ENCODE measurements at regions not wholly inside any gene's neighbourhood (a gene's known extent, or its start where the extent isn't known, plus 50 kb on each side); places are given as distances from the start of the nearest gene placed in this dataset.

- no peak for DNase-seq
Measured at GRCh38 chr2:3138621-3139020, 239.0 kb downstream of the EIPR1 start.

DNA sequence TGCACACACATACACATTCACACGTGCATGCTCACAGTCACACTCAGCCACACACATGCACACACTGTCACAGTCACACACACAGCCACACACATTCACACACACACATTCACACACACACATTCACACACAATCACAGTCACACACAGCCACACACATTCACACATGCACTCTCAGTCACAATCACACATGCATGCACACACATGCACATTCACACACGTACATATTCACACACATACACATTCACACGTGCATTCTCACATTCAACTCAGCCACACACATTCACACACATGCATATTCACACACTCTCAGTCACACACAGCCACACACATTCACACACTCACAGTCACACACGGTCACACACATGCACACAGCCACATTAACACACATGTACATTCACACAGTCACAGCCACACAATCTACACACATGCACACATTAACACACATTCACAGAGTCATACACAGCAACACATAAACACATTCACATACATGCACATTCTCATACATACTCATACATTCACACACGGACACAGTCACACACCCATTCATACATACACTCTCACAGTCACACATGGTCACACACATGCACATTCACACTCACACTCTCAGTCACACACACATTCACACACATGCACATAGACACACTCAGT is 239.8 kb downstream of the EIPR1 start:
- DNase-seq: no peak

- no peak for DNase-seq
Measured at GRCh38 chr2:3135676-3136075, 241.9 kb downstream of the EIPR1 start.

DNA sequence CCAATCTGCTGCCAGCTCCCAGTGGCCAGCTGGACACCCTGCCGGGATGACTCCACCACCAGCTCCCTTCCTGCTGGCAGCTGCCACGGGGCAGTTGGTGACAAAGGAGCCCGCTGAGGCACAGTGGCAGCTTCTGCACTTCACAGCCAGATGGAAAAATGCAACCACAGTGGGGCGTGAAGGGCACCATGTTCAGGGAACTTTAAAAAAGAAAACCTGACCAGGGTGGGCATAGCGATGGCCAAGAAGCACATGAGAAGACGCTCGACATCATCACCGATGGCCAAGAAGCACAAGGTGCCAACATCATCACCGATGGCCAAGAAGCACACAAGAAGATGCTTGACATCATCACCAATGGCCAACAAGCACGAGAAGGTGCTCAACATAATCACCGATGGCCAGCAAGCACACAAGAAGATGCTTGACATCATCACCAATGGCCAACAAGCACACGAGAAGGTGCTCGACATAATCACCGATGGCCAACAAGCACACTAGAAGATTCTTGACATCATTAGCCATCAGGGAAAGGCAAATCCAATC is 243.5 kb downstream of the EIPR1 start:
- DNase-seq: no peak

GRCh38 chr2:3132966-3133365 is 244.7 kb downstream of the EIPR1 start:
- no peak for DNase-seq

DNA sequence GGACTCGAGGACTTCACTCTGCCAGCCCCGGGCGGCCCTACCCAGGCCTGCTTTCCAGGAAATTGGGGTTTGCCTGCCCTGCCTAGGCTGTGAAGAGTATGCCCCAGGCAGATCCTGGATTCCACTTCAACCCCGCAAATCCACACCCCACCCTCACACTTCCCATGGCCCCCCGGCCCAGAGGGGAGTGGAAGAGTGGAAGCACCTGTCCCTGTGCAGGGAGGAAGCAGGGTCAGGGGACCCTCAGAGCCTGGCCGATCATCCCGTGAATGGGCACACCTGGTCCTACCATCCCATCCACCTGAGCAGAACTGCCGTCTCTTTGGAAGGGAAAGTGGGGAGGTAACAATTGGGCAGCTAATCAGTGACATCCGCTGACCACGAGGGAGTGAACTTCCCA is 245.2 kb downstream of the EIPR1 start:
- no peak for DNase-seq

DNA sequence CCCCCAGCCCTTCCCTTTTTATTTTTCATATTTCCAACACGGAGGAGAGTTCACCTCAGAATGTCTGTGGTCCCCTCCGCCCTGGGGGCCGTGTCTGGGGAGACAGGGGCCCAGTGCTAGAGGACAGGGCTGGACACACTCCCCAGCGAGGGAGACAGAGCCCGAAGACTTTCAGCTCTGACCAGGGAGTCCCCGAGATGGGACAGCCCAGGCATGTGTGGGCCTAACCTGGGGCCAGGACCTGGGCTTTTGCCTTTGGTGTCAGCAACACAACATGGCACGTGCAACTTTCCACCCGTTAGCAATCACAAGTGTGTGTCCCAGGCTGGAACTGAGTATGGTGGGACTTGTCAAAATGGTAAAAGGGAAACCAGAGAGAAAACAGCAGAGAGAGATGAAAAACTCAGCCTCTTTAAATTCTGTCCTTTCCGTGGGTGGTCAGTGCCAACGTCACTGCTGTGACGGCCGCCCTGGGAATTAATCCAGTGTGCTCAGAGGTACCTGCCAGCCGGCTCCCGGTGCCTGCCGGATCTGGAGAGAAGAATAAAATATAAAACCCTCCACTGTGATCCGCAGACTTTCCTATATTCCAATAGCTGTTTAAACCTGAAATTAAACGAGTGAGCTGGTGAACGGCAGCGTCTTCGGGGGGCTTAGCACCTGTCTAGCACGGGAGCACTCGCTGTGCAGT is 245.8 kb downstream of the EIPR1 start:
- DNase-seq: no peak

- DNase-seq: no peak
Measured at GRCh38 chr2:3130889-3131635, 246.6 kb downstream of the EIPR1 start.

- DNase-seq: no peak
Measured at GRCh38 chr2:3130444-3130843, 247.2 kb downstream of the EIPR1 start.

DNA sequence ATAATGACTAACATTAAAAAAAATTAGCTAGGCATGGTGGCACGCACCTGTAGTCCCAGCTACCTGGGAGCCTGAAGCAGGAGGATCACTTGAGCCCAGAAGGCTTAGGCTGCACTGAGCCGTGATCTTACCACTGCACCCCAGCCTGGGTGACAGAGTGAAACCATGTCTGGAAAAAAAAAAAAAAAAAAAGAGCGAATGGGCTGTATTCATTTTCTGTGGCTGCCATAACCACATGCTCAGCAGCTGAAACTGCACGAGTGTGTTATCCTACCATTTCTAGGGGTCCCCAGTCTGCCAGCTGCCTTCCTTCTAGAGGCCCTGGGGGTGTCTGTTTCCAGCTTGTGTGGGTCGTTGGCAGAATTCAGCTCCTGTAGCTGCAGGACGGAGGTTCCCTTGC is 247.8 kb downstream of the EIPR1 start:
- no peak for DNase-seq

DNA sequence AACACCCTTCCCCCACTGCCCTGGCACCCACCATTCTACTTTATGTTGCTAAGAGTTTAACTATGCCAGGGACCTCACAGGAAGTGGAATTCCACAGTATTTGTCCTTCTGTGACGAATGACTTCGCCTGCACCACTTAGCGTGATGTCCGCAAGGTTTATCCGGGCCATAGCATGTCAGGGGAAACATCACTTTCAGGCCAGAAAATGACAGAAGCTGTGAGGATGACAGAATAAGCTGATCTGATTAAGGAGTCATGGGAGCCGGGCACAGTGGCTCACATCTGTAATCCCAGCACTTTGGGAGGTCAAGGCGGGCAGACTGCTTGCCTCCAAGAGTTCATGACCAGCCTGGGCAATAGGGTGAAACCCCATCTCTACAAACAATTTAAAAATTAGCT is 248.8 kb downstream of the EIPR1 start:
- DNase-seq: no peak

- no peak for DNase-seq
Measured at GRCh38 chr2:3127710-3128109, 249.9 kb downstream of the EIPR1 start.

DNA sequence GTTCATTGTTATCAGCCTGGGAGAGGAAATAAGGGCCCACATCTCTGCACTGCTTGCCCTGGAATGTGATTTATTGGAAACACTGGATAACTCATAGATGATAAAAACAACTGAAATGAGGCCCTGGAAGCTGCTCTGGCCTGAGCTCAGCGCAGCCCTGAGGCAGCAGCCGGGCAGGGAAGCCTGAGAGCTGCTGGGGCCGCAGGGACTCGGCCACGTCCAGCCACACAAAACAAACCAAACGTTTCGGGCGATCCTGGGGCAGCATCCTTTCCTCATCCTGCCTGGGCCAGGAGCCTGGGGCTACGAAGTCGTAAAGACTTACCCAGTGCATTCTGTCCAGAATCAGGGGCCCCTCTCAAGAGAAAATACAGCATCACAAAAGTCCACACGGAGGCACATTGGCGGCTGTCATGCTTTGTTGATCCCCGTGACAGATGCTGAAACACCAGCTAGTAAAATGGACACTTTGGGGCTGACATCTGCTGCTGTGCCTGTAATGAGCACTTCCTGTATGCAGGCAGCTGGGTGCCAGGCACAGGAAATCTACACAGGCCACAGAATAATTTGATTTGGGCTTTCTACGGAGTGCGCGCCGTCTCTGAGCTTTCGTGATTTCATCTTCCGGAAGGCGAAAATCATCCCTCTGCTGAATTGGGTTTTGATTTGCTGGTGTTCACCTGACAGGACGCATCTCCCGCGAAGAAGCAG is 250.6 kb downstream of the EIPR1 start:
- DNase-seq: no peak

- no peak for DNase-seq
Measured at GRCh38 chr2:3126171-3126910, 251.3 kb downstream of the EIPR1 start.

DNA sequence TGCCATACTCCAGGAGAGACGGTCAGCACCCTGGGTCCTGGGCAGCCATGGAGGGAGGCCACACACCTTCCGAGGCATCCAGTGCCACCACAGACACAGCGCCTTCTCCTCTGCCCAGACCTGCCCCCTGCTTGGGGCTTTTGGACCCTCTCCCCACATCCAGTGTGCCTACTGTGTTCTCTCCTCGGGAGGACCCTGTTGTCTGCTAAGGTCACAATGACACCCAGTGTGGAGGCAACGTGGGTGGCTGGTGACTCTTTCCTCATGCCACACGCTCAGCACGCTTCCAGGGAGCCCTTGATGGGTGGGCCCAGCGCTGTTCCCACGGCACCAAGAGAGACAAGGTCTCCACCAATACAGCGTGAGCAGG is 251.9 kb downstream of the EIPR1 start:
- no peak for DNase-seq

GRCh38 chr2:3125001-3125760 is 252.4 kb downstream of the EIPR1 start:
- no peak for DNase-seq

DNA sequence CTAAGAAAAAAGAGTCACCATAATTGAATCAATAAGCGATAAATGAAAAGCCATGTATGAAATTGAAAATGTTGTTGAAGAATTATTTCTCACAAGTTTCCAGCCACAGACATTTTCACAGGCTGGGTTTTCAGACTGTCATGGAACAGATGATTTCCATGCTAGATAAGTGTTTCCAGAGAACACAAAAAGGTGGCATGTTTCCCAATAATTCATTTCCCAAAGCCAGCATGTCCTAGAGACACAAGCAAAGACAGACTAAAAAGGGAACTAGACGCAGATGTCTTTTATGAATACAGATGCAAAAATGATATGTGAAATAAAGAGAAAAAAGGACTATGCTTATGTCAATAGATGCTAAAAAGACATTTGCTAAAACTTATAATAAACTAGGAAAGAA is 255.1 kb downstream of the EIPR1 start:
- no peak for DNase-seq

GRCh38 chr2:3121601-3122000 is 256.0 kb downstream of the EIPR1 start:
- DNase-seq: no peak

DNA sequence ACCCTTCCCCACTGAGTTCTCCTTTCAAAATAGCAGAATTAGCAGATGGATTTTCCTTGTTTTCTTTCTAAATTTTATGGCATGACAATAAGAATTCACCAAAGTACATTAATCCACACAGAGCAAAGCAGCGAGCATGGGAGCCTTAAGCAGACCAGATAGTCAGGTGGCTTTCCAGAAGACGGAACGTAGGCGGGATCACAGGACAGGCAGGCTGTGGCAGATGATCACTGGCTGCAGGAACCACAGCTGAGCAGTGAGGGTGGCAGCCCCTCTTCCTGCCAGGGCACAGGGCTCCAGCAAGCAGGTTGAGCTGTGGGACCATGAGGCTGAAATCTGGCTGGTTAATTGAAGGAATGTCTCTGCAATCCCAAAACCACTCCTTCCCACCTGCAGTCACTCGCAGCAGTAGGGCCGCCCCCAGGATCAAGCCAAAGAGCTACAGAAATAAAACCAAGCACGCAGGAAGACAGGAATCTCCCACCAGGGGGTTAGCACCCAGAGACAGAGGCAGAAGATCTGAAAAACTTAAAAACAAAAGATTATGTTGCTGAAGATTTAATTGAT is 259.9 kb downstream of the EIPR1 start:
- DNase-seq: no peak

DNA sequence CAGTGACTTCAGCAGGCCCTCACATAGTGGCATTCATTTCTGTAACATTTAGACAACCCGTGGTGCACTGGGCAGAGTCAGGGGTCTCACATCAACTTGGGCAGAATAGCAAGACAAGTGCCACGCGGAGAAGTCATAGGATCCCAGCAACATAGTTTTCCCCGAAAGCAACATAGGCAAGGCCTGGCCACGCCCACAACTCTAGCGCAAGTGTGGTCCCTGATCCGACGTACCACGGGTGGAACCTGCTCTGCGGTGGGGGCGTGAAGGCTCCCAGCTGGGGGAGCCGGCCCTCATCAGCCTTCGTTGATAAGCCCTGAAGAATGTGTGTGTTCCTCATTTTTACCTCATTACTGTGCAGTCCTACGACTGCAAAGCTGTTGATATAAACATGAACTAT is 261.2 kb downstream of the EIPR1 start:
- no peak for DNase-seq

DNA sequence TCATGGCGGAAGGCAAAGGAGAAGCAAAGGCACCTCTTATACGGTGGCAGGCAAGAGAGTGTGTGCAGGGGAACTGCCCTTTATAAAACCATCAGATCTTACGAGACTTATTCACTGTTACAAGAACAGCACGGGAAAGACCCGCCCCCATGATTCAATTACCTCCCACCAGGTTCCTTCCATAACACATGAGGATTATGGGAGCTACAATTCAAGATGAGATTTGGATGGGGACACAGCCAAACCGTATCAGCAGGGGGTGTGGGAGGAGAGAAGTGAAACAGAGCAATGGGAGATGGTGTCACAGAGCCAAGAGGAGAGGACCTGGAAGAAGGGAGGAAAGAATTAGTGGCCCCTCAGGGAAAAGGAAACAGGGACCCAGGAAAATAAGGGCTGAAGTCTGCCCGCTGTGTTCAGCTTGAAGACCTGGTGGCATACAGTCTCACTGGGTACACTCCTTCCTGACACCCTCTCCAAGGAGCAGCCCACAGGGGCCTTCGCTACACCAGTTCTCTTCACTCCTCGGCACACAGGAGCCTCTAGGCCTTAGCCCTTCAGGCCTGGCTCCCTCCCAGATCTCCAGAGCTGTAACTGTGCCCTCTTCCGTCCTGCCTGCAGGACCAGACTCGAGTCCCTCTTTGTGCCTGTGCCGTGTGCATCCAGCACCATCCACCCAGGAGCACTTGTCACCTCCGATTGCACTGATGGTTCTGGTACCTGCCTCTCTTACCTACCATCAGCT is 262.1 kb downstream of the EIPR1 start:
- no peak for DNase-seq

All from CD4-positive, alpha-beta T cell treated with Interleukin-12 subunit alpha and Interleukin-12 subunit beta, for 1 hour (primary cell).